Omental fat pad (tissue), 3 donors: ENCODE measurements at regions not wholly inside any gene's neighbourhood (a gene's known extent, or its start where the extent isn't known, plus 50 kb on each side); places are given as distances from the start of the nearest gene placed in this dataset.

ENCODE experiments used
- ATAC-seq: fragments of 150-250 bp; one replicate; pipeline ENCODE4 v1.9.1; 2016; ENCODE audit warnings: mild to moderate bottlenecking, moderate library complexity; ENCODE audit not compliant: low FRiP score
- DNase-seq: peaks from one replicate; pipeline ENCODE4 v3.0.0-alpha.2; 2019; ENCODE audit warnings: low spot score
- CTCF ChIP-seq, 3 donors: fragments of 450-650 bp; IDR thresholded peaks; one replicate each; pipeline ENCODE4 v1.5.1; 2016 to 2017; ENCODE audit warnings: antibody characterized with exemption in 3 of 3, mild to moderate bottlenecking in 3 of 3, moderate library complexity in 2 of 3

- ATAC-seq (no peak), DNase-seq (no peak)
- TF ChIP-seq CTCF (IDR thresholded peaks at IDR 0.05): no peak
Measured at GRCh38 chr15:95087253-95087609, 855.9 kb downstream of the MCTP2 start.

- TF ChIP-seq CTCF (IDR thresholded peaks at IDR 0.05): no peak
- DNase-seq (no peak), ATAC-seq (no peak)
Measured at GRCh38 chr15:95091444-95091843, 860.1 kb downstream of the MCTP2 start.

DNA sequence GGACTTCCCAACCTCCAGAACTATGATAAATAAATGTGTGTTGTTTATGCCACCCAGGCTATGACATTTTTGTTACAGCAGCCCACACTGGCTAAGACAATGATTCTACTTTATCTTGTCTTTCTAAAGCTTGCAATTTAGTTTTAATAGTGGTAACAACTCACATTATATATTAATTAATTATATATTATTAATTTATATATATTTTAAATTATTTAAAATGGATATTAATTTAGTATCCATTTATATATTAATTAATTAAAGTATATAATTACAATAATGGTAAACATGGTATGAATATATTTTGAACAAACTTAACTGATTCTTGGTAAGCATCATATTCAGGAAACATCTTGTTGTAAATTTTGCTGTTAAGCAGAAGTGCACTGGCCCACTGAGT lies 863.9 kb downstream of the MCTP2 start:
- DNase-seq (no peak), ATAC-seq (no peak)
- TF ChIP-seq CTCF (IDR thresholded peaks at IDR 0.05): no peak

- DNase-seq (no peak), ATAC-seq (no peak)
- TF ChIP-seq CTCF (IDR thresholded peaks at IDR 0.05): no peak
Measured at GRCh38 chr15:95096651-95097050, 865.3 kb downstream of the MCTP2 start.

- no peak for DNase-seq
- no peak for TF ChIP-seq CTCF (IDR thresholded peaks at IDR 0.05)
- no peak for ATAC-seq
Measured at GRCh38 chr15:95097361-95097760, 866.0 kb downstream of the MCTP2 start.

DNA sequence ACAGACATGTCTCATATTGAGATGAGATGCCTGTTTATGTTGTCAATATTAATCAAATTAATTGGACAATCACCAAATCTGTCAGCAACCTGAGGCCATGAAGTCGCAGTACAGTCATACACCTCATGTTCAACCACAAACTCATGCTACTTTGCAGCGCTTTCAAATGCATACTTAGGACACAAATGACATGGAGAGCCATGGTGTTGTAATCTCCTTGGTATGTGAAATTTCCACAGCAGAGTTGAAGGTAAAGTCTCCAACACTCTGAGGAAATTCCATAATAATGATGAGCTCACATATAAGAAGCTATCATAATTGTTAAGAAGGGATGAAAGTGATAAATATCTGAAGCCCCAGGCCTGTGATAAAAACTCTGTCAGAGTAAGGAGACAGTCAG lies 873.9 kb downstream of the MCTP2 start:
- no peak for DNase-seq
- no peak for TF ChIP-seq CTCF (IDR thresholded peaks at IDR 0.05)
- ATAC-seq: no peak

- no peak for DNase-seq
- TF ChIP-seq CTCF (IDR thresholded peaks at IDR 0.05): no peak
- ATAC-seq: no peak
Measured at GRCh38 chr15:95106801-95107200, 875.4 kb downstream of the MCTP2 start.
